OCI-LY1 (cell line): ENCODE measurements at regions not wholly inside any gene's neighbourhood (a gene's known extent, or its start where the extent isn't known, plus 50 kb on each side); places are given as distances from the start of the nearest gene placed in this dataset.

Experiments used
- H2AFZ ChIP-seq: fragments of 200-600 bp; sonication (generic), shearing (Covaris generic); 2 replicates; pipeline ENCODE4 v1.6.0; 2014; ENCODE audit warnings: antibody characterized with exemption, mild to moderate bottlenecking, low read length
- H3F3A ChIP-seq: fragments of 200-600 bp; sonication (generic), shearing (Covaris generic); 2 replicates; pipeline ENCODE4 v1.6.0; 2014; ENCODE audit warnings: mild to moderate bottlenecking, antibody characterized with exemption, low read length, moderate library complexity; ENCODE audit not compliant: insufficient read depth
- H3K27ac ChIP-seq: fragments of 200-600 bp; sonication (generic); 2 replicates; pipeline ENCODE4 v1.5.1; 2014; ENCODE audit warnings: low read length, mixed run types, mild to moderate bottlenecking, low read depth; ENCODE audit not compliant: poor library complexity, severe bottlenecking
- H3K27me3 ChIP-seq: fragments of 200-600 bp; sonication (generic); 2 replicates; pipeline ENCODE4 v1.6.0; 2014; ENCODE audit warnings: antibody characterized with exemption, mild to moderate bottlenecking, low read length, moderate library complexity; ENCODE audit not compliant: insufficient read depth
- H3K36me3 ChIP-seq: fragments of 200-600 bp; sonication (generic); 2 replicates; pipeline ENCODE4 v1.6.1; 2014; ENCODE audit warnings: mild to moderate bottlenecking, antibody characterized with exemption, low read length, moderate library complexity, mixed read lengths; ENCODE audit not compliant: insufficient read depth
- H3K4me1 ChIP-seq: fragments of 200-600 bp; sonication (generic); 2 replicates; pipeline ENCODE4 v1.5.1; 2014; ENCODE audit warnings: mild to moderate bottlenecking, low read length, moderate library complexity; ENCODE audit not compliant: insufficient read depth, severe bottlenecking
- H3K4me2 ChIP-seq: fragments of 200-600 bp; sonication (generic), shearing (Covaris generic); 2 replicates; pipeline ENCODE4 v1.6.1; 2014; ENCODE audit warnings: low read length
- H3K4me3 ChIP-seq: fragments of 200-600 bp; sonication (generic); 2 replicates; pipeline ENCODE4 v1.5.1; 2014; ENCODE audit warnings: low read length, low read depth, mild to moderate bottlenecking, mixed read lengths; ENCODE audit not compliant: poor library complexity, severe bottlenecking
- H3K79me2 ChIP-seq: fragments of 200-600 bp; shearing (Covaris generic); 2 replicates; pipeline ENCODE4 v1.6.1; 2016; ENCODE audit warnings: mixed run types, low read length, mixed read lengths; ENCODE audit not compliant: insufficient read depth
- H3K9ac ChIP-seq: fragments of 200-600 bp; sonication (generic), shearing (Covaris generic); 2 replicates; pipeline ENCODE4 v1.6.1; 2014; ENCODE audit warnings: mild to moderate bottlenecking, low read length, mixed read lengths
- H3K9me2 ChIP-seq: fragments of 200-600 bp; sonication (generic), shearing (Covaris generic); 2 replicates; pipeline ENCODE4 v1.6.1; 2014; ENCODE audit warnings: low read depth, mild to moderate bottlenecking, low read length, mixed read lengths
- H3K9me3 ChIP-seq: fragments of 200-600 bp; shearing (Covaris generic); 2 replicates; pipeline ENCODE4 v1.6.1; 2014; ENCODE audit warnings: low read length, mixed read lengths
- H4K20me1 ChIP-seq: fragments of 200-600 bp; sonication (generic), shearing (Covaris generic); 2 replicates; pipeline ENCODE4 v1.6.0; 2016; ENCODE audit warnings: mild to moderate bottlenecking, low read length; ENCODE audit not compliant: insufficient read depth
- CTCF ChIP-seq: fragments of 200-600 bp; sonication (generic), shearing (Covaris generic); IDR thresholded peaks from 2 replicates; pipeline ENCODE4 v1.5.1; 2017; ENCODE audit warnings: mild to moderate bottlenecking, antibody characterized with exemption, low read length, moderate library complexity, mixed read lengths
- EZH2 ChIP-seq: fragments of 200-600 bp; sonication (generic), shearing (Covaris generic); IDR thresholded peaks from 2 replicates; pipeline ENCODE4 v1.8.0; 2017; ENCODE audit warnings: borderline replicate concordance, mixed run types, mild to moderate bottlenecking, antibody characterized with exemption, low read length, moderate library complexity, mixed read lengths

GRCh38 chr1:201705389-201705788 is 123.6 kb upstream of the IPO9 start:
- Histone ChIP-seq H3K27ac (no peak overlapping the region), H3K4me3 (no peak overlapping the region), H3K79me2 (no peaks in the 10 kb centered on the region), H3K9ac (no peak overlapping the region), H3K9me3 (no peaks in the 10 kb centered on the region), H3F3A (no peaks in the 10 kb centered on the region), H3K4me1 (no peaks in the 10 kb centered on the region), H3K27me3 (no peaks in the 10 kb centered on the region), H2AFZ (no peak overlapping the region), H3K9me2 (no peaks in the 10 kb centered on the region), H4K20me1 (no peaks in the 10 kb centered on the region), H3K36me3 (no peaks in the 10 kb centered on the region), H3K4me2 (no peak overlapping the region)
- TF ChIP-seq EZH2 (no peak), CTCF (no peak)

- no peaks in the 10 kb centered on the region for H3K4me1 ChIP-seq
- no peaks in the 10 kb centered on the region for H3K27me3 ChIP-seq
- H3K9me3 ChIP-seq, result no peaks in the 10 kb centered on the region
- H3K9ac ChIP-seq, result no peak overlapping the region
- H3K36me3 ChIP-seq, result no peaks in the 10 kb centered on the region
- no peak overlapping the region for H3K4me2 ChIP-seq
- no peak overlapping the region for H2AFZ ChIP-seq
- no peaks in the 10 kb centered on the region for H3F3A ChIP-seq
- H3K79me2 ChIP-seq, result no peaks in the 10 kb centered on the region
- H3K27ac ChIP-seq, result no peak overlapping the region
- no peak for TF ChIP-seq CTCF
- TF ChIP-seq EZH2, result no peak
- H4K20me1 ChIP-seq, result no peaks in the 10 kb centered on the region
- H3K4me3 ChIP-seq, result no peak overlapping the region
- H3K9me2 ChIP-seq, result no peaks in the 10 kb centered on the region
Observed at GRCh38 chr1:201706109-201706508, 122.8 kb upstream of the IPO9 start.

- H3K4me3 ChIP-seq, result no peak overlapping the region
- no peaks in the 10 kb centered on the region for H3K9me3 ChIP-seq
- no peaks in the 10 kb centered on the region for H3K4me1 ChIP-seq
- no peak overlapping the region for H2AFZ ChIP-seq
- no peaks in the 10 kb centered on the region for H4K20me1 ChIP-seq
- no peak for TF ChIP-seq CTCF
- no peak overlapping the region for H3K27ac ChIP-seq
- no peaks in the 10 kb centered on the region for H3F3A ChIP-seq
- H3K27me3 ChIP-seq, result no peaks in the 10 kb centered on the region
- no peaks in the 10 kb centered on the region for H3K36me3 ChIP-seq
- H3K79me2 ChIP-seq, result no peaks in the 10 kb centered on the region
- no peak overlapping the region for H3K4me2 ChIP-seq
- H3K9me2 ChIP-seq, result no peaks in the 10 kb centered on the region
- no peak overlapping the region for H3K9ac ChIP-seq
Observed at GRCh38 chr1:201707027-201707426, 121.9 kb upstream of the IPO9 start.
